Epithelial cell of esophagus (primary cell): ENCODE measurements at regions not wholly inside any gene's neighbourhood (a gene's known extent, or its start where the extent isn't known, plus 50 kb on each side); places are given as distances from the start of the nearest gene placed in this dataset.
"Not testable (repeated sequence)": the region's sequence is repeated elsewhere in the genome, so short reads cannot be mapped to it uniquely, and the experiment has no call there.

ENCODE experiments used
- DNase-seq: peaks from one replicate; pipeline ENCODE4 v3.0.0; 2010; ENCODE audit warnings: low read depth
- H3K4me3 ChIP-seq: 2 replicates; pipeline ENCODE4 v1.5.1; 2011; ENCODE audit warnings: mild to moderate bottlenecking, low read length, control low read depth
- TF ChIP-seq, protein P1 (sequence below): IDR thresholded peaks from 2 replicates; pipeline ENCODE4 v1.5.1; 2011; ENCODE audit warnings: low read depth, mild to moderate bottlenecking, low read length, control low read depth, inconsistent platforms; ENCODE audit not compliant: insufficient read depth; ENCODE audit errors: missing control alignments

DNA sequence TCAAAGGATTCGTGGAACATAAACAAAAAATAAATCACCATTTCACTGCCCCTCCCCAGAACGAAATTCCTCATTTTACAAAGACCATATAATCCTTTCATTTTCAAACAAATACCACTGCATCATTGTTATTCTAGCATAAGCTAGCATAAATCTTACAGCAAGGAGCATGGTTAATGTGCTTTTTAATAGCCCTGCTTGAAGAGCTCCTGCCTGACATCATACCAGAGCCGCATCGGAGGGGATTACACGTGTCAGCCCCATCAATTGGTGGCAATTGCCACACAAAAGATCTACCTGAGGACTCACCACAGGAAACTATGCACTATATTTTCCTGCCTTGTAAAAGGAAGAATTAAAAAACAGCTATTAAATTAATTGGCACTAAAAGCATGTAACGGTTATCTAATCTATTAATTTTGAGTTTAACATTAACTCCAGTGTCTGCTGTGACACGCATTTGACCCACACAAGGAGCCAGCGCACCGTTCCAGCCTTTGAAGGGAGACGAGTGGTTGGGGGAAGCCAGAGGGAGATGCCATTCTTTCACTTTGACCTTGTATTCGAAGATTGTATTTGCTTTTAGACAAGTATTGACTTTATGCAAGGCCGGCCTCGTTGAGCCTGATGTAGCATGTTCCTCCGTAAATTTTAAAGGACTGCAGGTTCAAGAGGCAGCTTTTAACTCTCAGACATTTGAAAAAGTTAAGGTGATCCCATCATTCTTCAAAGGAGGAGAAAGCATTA, 261.1 kb upstream of the RNF32 start:
- TF ChIP-seq, protein P1, sequence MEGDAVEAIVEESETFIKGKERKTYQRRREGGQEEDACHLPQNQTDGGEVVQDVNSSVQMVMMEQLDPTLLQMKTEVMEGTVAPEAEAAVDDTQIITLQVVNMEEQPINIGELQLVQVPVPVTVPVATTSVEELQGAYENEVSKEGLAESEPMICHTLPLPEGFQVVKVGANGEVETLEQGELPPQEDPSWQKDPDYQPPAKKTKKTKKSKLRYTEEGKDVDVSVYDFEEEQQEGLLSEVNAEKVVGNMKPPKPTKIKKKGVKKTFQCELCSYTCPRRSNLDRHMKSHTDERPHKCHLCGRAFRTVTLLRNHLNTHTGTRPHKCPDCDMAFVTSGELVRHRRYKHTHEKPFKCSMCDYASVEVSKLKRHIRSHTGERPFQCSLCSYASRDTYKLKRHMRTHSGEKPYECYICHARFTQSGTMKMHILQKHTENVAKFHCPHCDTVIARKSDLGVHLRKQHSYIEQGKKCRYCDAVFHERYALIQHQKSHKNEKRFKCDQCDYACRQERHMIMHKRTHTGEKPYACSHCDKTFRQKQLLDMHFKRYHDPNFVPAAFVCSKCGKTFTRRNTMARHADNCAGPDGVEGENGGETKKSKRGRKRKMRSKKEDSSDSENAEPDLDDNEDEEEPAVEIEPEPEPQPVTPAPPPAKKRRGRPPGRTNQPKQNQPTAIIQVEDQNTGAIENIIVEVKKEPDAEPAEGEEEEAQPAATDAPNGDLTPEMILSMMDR, result no peak
- no peak for DNase-seq
- no peak overlapping the region for H3K4me3 ChIP-seq

DNA sequence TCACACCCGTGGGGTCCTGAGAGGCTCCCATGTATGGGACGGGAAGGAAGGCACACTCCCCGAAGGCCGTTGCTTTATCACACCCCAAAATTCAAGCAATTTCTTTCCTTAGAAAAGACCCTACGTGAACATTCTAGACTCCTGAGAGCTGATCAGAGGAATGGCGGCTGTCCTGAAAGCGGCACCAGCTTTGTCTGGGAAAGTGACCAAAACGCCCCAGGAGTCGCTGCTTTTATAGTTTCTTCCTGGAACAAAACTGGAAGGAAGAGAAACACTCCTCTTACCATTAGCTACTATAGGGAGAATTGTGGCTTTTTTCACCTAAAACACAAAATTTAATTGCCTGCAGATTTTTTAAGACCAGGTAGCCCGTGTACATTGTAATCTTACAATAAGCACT, 261.8 kb upstream of the RNF32 start:
- DNase-seq, result no peak
- TF ChIP-seq, protein P1, result no peak
- H3K4me3 ChIP-seq, result no peak overlapping the region

DNA sequence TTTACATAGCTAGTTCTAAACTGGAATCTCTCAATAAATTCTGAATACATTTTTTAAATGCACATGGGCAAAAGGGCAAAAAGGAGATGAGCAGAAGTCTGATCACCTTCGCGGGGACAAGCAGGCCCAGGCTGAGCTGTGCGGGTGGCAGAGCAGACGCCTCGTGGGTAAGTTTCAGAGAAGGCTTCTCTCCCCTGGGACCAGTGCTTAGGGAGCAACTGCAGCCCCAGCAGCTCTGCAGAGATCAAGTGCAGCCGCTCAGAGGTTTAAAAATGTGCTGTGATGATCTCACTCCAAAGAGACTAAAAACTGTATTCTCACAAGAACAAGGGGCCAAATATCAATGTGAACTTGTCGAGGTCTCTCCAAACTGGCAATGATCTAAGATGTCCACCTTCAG, 264.3 kb upstream of the RNF32 start:
- no peak for DNase-seq
- TF ChIP-seq, protein P1, result no peak
- H3K4me3 ChIP-seq, result no peak overlapping the region

DNA sequence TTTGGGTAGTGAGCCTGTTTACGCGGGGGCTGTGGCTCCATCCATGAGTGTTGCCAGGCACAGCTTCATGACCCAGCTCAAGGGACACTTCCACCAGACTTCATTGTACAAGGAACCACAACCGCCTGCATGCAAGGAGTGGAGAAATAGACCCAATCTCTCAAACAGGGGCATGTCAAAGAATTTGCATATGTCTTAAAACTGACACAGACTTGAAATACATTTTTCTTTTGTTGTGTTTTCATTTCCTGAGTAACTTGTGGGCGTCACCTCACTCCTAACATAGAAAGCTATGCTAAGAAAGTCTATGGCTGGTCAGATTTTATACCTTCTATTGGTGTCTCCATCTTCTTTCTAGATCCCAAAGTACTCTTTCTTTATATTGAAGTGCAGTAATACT, 266.2 kb upstream of the RNF32 start:
- DNase-seq, result no peak
- TF ChIP-seq, protein P1, result no peak
- H3K4me3 ChIP-seq, result no peak overlapping the region

DNA sequence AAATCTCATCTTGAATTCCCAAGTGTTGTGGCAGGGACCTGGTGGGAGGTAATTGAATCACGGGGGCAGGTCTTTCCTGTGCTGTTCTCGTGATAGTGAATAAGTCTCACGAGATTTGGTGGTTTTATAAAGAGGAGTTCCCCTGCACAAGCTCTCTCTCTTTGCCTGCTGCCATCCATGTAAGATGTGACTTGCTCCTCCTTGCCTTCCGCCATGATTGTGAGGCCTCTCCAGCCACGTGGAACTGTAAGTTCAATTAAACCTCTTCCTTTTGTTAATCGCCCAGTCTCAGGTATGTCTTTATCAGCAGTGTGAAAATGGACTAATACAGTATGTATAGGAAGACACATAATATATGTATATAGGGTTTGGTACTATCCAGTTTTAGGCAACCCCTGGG, 270.6 kb upstream of the RNF32 start:
- not testable (repeated sequence) for DNase-seq, H3K4me3 ChIP-seq

DNA sequence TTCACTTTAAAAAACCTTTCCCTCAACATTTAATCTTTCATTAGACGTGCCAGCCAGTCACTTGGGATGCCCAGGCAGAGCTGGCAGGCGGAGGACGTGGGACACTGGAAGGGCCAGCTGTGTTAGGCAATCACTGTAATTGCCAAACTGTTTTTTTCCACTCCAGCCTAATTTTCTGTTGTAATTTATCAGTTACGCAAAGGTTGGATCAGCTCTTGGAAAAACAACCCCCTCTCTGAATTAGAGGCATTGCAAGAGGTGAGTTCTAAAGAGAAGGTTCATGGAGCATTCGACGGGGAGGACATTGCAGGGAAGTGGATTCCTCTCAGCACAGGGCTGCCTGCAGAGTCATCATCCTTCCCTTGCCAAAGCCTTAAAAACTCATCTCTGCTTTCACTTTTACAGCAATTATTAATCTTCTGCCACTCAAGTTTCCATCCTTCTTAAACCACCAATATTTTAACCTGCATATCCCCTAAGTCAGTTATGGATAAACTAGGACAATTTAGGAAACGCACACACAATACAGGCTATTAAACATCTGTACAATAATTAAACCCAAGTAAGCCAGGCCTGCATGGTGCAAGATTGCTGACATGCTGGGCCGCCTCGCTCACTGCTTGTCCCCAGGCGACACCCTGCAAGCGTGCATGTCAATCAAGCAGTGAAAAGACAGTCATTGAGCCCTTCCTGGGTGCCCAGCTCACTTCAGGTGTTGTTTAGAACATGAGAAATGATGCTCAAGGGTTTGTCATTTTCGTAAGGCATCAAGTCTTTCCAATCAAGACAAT, 272.3 kb upstream of the RNF32 start:
- TF ChIP-seq, protein P1, result no peak
- no peak for DNase-seq
- H3K4me3 ChIP-seq, result no peak overlapping the region

DNA sequence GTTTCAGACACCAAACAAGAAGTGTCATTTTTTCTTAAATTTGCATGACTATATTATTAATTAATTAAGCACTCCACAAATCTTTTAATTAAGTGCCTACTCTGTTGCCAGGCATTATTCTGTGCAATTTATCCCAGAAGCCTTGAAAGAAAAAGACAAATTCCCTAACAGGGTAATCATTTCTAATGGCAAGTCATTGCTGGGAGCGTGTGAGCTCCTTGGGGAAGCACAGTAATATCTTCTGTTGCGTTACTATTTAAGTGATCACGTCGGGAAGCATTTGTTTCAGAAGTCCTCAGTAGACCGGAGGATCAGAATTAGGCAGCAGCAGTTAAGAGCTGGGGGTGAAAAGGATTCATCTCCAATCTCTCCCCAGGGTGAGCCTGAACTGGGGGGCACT, 276.8 kb upstream of the RNF32 start:
- TF ChIP-seq, protein P1, result no peak
- DNase-seq, result no peak
- H3K4me3 ChIP-seq, result no peak overlapping the region
